K562 (cell line): ENCODE measurements at regions not wholly inside any gene's neighbourhood (a gene's known extent, or its start where the extent isn't known, plus 50 kb on each side); places are given as distances from the start of the nearest gene placed in this dataset.

Experiments used
- DACH1 ChIP-seq: fragments of 450-650 bp; IDR thresholded peaks from 2 replicates; pipeline ENCODE4 v1.6.1; 2018; ENCODE audit not compliant: partially characterized antibody
- ELF1 ChIP-seq: fragments of 200-800 bp; sonication (Bioruptor generic); IDR thresholded peaks from 2 replicates; pipeline ENCODE4 v1.6.1; 2016; ENCODE audit warnings: missing genetic modification characterization, missing compliant biosample characterization
- HOXB6 ChIP-seq: fragments of 250-450 bp; sonication (Bioruptor Pico); IDR thresholded peaks from 2 replicates; pipeline ENCODE4 v1.5.1; 2022; ENCODE audit warnings: mild to moderate bottlenecking, borderline replicate concordance
- MTF1 ChIP-seq: fragments of 250-450 bp; sonication (Bioruptor Pico); IDR thresholded peaks from 2 replicates; pipeline ENCODE4 v1.9.0; 2021; ENCODE audit warnings: moderate library complexity, mild to moderate bottlenecking, inconsistent platforms, borderline replicate concordance
- MYNN ChIP-seq, 2 experiments: sonication (generic); formaldehyde crosslinking in 1 of 2; IDR thresholded peaks; 2 replicates each; pipeline versions ENCODE4 v1.5.0 to v1.6.1; 2016 to 2020; ENCODE audit warnings: antibody characterized with exemption in 1 of 2, missing genetic modification reagents in 1 of 2
- RBM15 ChIP-seq: fragments of 200-400 bp; formaldehyde crosslinking; IDR thresholded peaks from 2 replicates; pipeline ENCODE4 v1.6.1; 2018; ENCODE audit warnings: mild to moderate bottlenecking, low read length, moderate library complexity; ENCODE audit not compliant: insufficient read depth
- RBM34 ChIP-seq: fragments of 200-400 bp; formaldehyde crosslinking; IDR thresholded peaks from 2 replicates; pipeline ENCODE4 v1.6.1; 2018; ENCODE audit warnings: low read length, borderline replicate concordance; ENCODE audit not compliant: insufficient read depth
- ZNF445 ChIP-seq: fragments of 250-450 bp; sonication (Bioruptor Pico); IDR thresholded peaks from 2 replicates; pipeline ENCODE4 v1.4.0; 2020; ENCODE audit warnings: low read depth, mild to moderate bottlenecking, moderate library complexity
- ZNF785 ChIP-seq: fragments of 250-450 bp; sonication (Bioruptor Pico); IDR thresholded peaks from 2 replicates; pipeline ENCODE4 v1.4.0; 2020; ENCODE audit warnings: mild to moderate bottlenecking
- TF ChIP-seq, protein P1 (sequence below): fragments of 450-650 bp; formaldehyde crosslinking; IDR thresholded peaks from 2 replicates; pipeline ENCODE4 v1.4.0; 2020; ENCODE audit warnings: mild to moderate bottlenecking, moderate library complexity

DNA sequence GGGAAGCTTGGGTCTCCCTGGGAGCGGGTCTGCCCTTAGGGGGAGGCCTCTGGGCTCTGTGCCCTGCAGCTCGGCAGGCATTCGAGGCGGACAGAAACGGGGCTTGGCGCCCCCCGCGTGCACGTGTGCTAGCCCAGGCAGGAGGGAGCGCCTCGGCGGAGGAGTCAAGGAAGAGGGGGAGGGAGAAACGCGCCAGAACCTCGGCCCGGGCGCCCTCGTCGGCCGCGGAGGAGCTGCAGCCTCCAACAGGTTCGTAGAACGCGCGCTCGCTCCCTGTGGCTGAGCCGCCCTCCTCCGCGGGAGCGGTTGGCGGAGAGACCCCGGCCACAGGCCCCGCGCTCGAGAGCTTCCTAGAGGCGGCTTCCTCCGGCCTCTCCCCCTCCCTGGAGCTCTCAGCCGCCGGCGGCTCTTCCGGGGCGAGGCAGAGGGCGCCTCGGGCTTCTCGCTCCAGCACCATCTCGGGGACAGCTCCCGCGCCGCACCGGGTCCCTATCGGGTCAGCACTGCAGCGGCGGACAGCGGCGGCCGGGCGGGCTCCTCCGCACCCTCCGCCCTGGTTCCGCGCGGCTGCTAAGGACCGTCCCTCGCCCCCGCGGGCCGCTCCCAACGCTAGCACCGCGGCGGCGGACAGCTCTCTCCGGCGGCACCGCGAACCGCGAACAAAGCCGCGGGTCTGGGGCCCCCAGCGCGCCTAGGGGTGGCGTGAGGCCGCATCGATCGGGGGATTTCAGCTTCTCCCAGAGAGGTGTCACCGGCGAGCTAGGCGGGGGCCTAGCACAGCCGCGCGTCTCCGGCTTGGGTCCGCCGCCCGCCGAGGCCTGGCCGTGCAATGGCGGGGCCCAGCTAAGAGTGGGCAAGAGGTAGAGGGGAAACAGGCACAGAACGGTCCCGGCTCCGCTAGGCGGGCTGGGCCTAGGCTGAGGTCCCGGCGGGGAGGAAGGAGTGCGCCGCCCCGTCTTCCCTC is 74.6 kb upstream of the CPLX2 start (continued):
- TF ChIP-seq MYNN (IDR thresholded peaks at IDR 0.05) (no peak), MYNN (CRISPR knock-in tag; IDR thresholded peaks at IDR 0.05) (peak; percentile 91), ZNF445 (CRISPR knock-in tag) (no peak), ELF1 (peak; percentile 57; the same call in 1 of the 2 replicates), DACH1 (no peak), RBM34 (no peak), RBM15 (no peak), HOXB6 (CRISPR knock-in tag) (no peak), ZNF785 (CRISPR knock-in tag) (no peak), MTF1 (no peak)
- TF ChIP-seq, protein P1, sequence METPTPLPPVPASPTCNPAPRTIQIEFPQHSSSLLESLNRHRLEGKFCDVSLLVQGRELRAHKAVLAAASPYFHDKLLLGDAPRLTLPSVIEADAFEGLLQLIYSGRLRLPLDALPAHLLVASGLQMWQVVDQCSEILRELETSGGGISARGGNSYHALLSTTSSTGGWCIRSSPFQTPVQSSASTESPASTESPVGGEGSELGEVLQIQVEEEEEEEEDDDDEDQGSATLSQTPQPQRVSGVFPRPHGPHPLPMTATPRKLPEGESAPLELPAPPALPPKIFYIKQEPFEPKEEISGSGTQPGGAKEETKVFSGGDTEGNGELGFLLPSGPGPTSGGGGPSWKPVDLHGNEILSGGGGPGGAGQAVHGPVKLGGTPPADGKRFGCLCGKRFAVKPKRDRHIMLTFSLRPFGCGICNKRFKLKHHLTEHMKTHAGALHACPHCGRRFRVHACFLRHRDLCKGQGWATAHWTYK (CRISPR knock-in tag): peak; percentile 85; the same call in 1 of the 2 replicates
